ENCODE measurements at regions not wholly inside any gene's neighbourhood (a gene's known extent, or its start where the extent isn't known, plus 50 kb on each side); places are given as distances from the start of the nearest gene placed in this dataset.

GRCh38 chr7:113370910-113371309, 252.6 kb upstream of the SMIM30 start:
- TF ChIP-seq POLR2AphosphoS5 (IDR thresholded peaks at IDR 0.05; ENCODE audit: insufficient read depth in 1 of 2, low read depth in 1 of 2) (no peak), CTCF (IDR thresholded peaks at IDR 0.05) (no peak), POLR2A (IDR thresholded peaks at IDR 0.05) (no peak)
